ENCODE measurements at regions not wholly inside any gene's neighbourhood (a gene's known extent, or its start where the extent isn't known, plus 50 kb on each side); places are given as distances from the start of the nearest gene placed in this dataset.

DNA sequence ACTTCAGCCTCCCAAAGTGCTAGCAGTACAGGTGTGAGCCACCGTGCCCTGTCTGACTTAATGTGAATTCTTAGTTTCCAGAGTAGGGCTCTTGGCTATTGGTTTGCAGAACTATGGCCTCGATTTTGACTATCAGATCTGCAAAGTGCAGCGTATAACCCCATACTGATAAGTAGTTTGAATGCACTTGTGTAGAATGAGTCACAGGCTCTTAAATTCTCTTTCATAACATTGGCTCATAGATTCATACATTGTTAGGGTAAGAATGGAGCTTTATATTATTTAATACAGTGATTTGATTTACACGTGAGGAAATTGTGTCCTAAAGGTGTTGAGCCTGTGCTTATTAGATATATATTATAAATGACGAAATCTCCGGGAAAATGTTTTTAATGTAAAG lies 109.9 kb downstream of the ZPLD1 start:
- DNase-seq (ENCODE audit: low read depth in 1 of 2, low spot score in 1 of 2), result no peak
- TF ChIP-seq SPI1 (IDR thresholded peaks at IDR 0.05; ENCODE audit: borderline replicate concordance, low read depth), result no peak
- TF ChIP-seq, protein P1, sequence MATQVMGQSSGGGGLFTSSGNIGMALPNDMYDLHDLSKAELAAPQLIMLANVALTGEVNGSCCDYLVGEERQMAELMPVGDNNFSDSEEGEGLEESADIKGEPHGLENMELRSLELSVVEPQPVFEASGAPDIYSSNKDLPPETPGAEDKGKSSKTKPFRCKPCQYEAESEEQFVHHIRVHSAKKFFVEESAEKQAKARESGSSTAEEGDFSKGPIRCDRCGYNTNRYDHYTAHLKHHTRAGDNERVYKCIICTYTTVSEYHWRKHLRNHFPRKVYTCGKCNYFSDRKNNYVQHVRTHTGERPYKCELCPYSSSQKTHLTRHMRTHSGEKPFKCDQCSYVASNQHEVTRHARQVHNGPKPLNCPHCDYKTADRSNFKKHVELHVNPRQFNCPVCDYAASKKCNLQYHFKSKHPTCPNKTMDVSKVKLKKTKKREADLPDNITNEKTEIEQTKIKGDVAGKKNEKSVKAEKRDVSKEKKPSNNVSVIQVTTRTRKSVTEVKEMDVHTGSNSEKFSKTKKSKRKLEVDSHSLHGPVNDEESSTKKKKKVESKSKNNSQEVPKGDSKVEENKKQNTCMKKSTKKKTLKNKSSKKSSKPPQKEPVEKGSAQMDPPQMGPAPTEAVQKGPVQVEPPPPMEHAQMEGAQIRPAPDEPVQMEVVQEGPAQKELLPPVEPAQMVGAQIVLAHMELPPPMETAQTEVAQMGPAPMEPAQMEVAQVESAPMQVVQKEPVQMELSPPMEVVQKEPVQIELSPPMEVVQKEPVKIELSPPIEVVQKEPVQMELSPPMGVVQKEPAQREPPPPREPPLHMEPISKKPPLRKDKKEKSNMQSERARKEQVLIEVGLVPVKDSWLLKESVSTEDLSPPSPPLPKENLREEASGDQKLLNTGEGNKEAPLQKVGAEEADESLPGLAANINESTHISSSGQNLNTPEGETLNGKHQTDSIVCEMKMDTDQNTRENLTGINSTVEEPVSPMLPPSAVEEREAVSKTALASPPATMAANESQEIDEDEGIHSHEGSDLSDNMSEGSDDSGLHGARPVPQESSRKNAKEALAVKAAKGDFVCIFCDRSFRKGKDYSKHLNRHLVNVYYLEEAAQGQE (IDR thresholded peaks at IDR 0.05; ENCODE audit: insufficient replicate concordance, low read depth), result no peak
- no peak for TF ChIP-seq POLR2AphosphoS5 (IDR thresholded peaks at IDR 0.05; ENCODE audit: low read depth)
- TF ChIP-seq, protein P2, sequence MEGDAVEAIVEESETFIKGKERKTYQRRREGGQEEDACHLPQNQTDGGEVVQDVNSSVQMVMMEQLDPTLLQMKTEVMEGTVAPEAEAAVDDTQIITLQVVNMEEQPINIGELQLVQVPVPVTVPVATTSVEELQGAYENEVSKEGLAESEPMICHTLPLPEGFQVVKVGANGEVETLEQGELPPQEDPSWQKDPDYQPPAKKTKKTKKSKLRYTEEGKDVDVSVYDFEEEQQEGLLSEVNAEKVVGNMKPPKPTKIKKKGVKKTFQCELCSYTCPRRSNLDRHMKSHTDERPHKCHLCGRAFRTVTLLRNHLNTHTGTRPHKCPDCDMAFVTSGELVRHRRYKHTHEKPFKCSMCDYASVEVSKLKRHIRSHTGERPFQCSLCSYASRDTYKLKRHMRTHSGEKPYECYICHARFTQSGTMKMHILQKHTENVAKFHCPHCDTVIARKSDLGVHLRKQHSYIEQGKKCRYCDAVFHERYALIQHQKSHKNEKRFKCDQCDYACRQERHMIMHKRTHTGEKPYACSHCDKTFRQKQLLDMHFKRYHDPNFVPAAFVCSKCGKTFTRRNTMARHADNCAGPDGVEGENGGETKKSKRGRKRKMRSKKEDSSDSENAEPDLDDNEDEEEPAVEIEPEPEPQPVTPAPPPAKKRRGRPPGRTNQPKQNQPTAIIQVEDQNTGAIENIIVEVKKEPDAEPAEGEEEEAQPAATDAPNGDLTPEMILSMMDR (IDR thresholded peaks at IDR 0.05; ENCODE audit: insufficient read depth, low read length), result no peak
- TF ChIP-seq GABPA (IDR thresholded peaks at IDR 0.05; ENCODE audit: low read depth), result no peak
- Histone ChIP-seq H3K4me3 (replicated peaks; ENCODE audit: insufficient read depth, low read length) (no peak overlapping the region), H3K27ac (replicated peaks) (no peak overlapping the region), H3K27me3 (ENCODE audit: insufficient read depth, poor library complexity, severe bottlenecking) (no peaks in the 10 kb centered on the region)

DNA sequence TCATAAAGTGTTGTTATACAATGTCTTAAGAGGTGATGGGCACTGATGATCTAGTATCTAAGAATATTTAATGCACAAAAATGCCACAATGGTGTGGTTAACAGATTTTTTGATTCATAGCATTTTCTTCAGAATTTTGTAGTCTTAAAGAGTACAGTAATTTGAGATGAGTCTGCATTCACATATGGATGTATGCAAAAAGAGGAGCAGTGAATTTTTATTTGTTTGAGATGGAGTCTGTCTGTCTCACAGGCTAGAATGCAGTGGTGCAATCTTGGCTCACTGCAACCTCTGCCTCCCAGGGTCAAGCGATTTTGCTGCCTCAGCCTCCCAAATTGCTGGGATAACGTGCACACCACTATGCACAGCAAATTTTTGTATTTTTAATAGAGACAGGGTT lies 110.5 kb downstream of the ZPLD1 start:
- no peak overlapping the region for H3K27ac ChIP-seq (replicated peaks)
- TF ChIP-seq, protein P2 (IDR thresholded peaks at IDR 0.05; ENCODE audit: insufficient read depth, low read length), result no peak
- no peak for TF ChIP-seq POLR2AphosphoS5 (IDR thresholded peaks at IDR 0.05; ENCODE audit: low read depth)
- TF ChIP-seq GABPA (IDR thresholded peaks at IDR 0.05; ENCODE audit: low read depth), result no peak
- TF ChIP-seq, protein P1 (IDR thresholded peaks at IDR 0.05; ENCODE audit: insufficient replicate concordance, low read depth), result no peak
- TF ChIP-seq SPI1 (IDR thresholded peaks at IDR 0.05; ENCODE audit: borderline replicate concordance, low read depth), result no peak
- no peak overlapping the region for H3K4me3 ChIP-seq (replicated peaks; ENCODE audit: insufficient read depth, low read length)
- DNase-seq (ENCODE audit: low read depth in 1 of 2, low spot score in 1 of 2), result no peak
- no peaks in the 10 kb centered on the region for H3K27me3 ChIP-seq (ENCODE audit: insufficient read depth, poor library complexity, severe bottlenecking)

DNA sequence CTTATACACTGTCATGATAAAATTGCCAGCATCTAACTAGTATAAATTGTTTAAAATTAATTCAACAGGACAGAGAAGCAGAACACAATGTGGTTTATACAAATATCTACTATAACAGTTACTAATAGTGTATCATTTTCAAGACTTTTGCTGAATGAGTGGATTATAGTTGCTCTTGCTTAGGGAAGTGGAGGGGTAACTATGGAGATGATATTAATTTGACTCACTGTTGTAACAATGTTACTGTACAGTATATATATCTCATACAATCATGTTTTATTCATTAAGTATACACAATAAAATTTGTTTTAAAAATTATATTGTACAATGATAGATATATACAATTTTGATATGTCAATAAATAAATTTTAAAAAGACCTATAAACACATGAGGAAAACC lies 119.1 kb downstream of the ZPLD1 start:
- TF ChIP-seq, protein P2 (IDR thresholded peaks at IDR 0.05; ENCODE audit: insufficient read depth, low read length), result no peak
- TF ChIP-seq, protein P1 (IDR thresholded peaks at IDR 0.05; ENCODE audit: insufficient replicate concordance, low read depth), result no peak
- TF ChIP-seq SPI1 (IDR thresholded peaks at IDR 0.05; ENCODE audit: borderline replicate concordance, low read depth), result no peak
- TF ChIP-seq GABPA (IDR thresholded peaks at IDR 0.05; ENCODE audit: low read depth), result no peak
- no peak for TF ChIP-seq POLR2AphosphoS5 (IDR thresholded peaks at IDR 0.05; ENCODE audit: low read depth)
- Histone ChIP-seq H3K27ac (replicated peaks) (no peak overlapping the region), H3K27me3 (ENCODE audit: insufficient read depth, poor library complexity, severe bottlenecking) (no peaks in the 10 kb centered on the region), H3K4me3 (replicated peaks; ENCODE audit: insufficient read depth, low read length) (no peak overlapping the region)
- no peak for DNase-seq (ENCODE audit: low read depth in 1 of 2, low spot score in 1 of 2)

Measured in HL-60 (cell line).